GM18507 (cell line): ENCODE measurements at regions not wholly inside any gene's neighbourhood (a gene's known extent, or its start where the extent isn't known, plus 50 kb on each side); places are given as distances from the start of the nearest gene placed in this dataset.
"Not testable (repeated sequence)": the region's sequence is repeated elsewhere in the genome, so short reads cannot be mapped to it uniquely, and the experiment has no call there.

Source experiments
- DNase-seq: peaks from one replicate; pipeline ENCODE4 v3.0.0; 2011; ENCODE audit warnings: low read depth; ENCODE audit not compliant: insufficient read length; ENCODE audit errors: extremely low spot score
- FAIRE-seq: peaks from 2 replicates; lab custom pipeline; 2011; peaks lifted over from hg19 to GRCh38; lab: Jason Lieb, UNC

DNA sequence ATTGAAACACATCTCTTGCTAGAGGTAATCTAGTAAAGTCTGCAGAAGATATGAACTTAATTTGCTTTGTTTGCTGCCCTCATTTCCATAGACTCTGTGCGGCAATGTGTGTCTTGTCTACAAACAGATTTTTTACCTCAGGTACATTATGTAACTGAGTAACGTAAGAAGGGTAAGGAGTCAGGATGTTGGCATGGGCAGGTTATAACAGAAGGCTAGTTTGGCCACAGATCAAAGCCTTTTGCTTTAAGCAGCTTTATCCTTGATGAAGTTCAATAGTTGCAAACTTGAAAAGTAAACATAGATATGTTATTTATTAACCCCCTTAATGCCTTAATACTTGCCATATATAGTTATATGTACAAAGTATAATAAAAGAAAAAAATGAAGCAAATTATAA, 391.6 kb upstream of the FKBP1C start:
- FAIRE-seq (no peak), DNase-seq (no peak)

DNA sequence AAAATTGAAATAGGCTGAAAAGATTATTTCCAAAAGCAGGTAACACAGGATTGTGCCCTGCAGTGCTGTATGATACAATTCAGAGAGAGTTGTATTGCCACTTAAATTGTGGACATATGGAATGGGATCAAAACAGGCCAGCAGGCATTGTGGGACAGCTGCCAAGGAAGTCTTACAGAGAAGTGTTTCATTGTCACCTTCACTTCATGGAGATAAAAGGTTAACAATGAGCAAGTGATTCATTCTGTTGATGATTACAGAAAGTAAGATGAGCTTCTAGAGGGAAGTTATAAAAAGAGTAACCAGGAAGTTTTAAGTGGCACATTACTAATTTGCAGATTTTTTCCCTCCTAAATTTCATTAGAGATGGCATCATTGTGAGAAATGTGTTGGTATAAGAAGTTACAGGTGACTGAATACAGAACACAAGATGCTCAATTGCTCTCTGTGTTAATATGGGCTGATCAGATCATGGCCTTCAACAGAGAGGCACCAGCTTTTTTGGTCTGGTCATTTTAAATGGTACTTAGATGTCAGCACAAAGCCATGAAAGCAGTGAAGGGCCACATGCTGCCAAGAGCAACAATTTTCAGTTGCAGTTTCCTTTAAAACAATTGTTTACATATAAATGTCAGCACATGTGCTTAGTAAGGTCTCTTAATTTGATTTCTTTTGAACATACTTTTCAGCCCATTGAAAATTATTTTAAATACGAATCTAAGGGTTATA, 402.5 kb upstream of the FKBP1C start:
- DNase-seq = no peak
- no peak for FAIRE-seq

- no peak for DNase-seq
- no peak for FAIRE-seq
Measured at GRCh38 chr6:62805431-62805830, 405.8 kb upstream of the FKBP1C start.

GRCh38 chr6:62803094-62803493, 408.2 kb upstream of the FKBP1C start:
- FAIRE-seq (no peak), DNase-seq (no peak)

GRCh38 chr6:62797190-62797589, 414.1 kb upstream of the FKBP1C start:
- no peak for DNase-seq
- no peak for FAIRE-seq

- DNase-seq = no peak
- FAIRE-seq = no peak
Measured at GRCh38 chr6:62775427-62776022, 435.7 kb upstream of the FKBP1C start.

DNA sequence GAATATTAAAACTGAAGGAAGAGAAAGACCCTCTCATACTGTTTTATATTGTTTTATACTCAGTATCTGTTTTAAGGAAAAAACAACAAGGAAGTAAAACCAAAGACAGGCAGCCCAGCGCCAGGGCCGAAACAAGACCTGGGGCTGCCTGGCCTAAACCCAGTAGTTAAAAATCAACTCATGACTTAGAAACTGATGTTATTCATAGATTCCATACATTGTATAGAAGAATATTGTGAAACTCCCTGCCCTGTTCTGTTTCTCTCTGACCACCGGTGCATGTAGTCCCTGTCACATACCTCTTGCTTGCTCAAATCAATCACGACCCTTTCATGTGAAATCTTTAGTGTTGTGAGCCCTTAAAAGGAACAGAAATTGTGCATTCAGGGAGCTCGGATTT, 445.1 kb upstream of the FKBP1C start:
- not testable (repeated sequence) for DNase-seq
- peak; percentile 73 for FAIRE-seq

DNA sequence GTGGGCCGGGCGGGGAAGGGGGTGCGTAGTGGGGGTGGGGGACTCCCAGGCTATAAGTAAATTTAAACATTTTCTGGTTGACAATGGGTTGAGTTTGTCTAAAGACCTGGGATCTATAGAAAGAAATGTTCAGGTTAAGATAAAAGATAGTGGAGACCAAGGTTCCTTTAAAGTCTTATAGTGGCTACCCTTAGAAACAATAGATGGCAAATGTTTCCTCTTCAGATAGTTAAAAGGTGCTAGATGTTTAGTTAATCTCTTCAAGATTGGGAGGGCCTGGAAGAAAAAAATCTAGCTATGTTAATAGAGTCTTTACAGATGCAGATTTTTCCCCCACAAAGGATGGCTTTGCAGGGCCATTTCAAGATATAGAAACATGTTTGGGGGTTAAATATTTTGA, 446.4 kb upstream of the FKBP1C start:
- no peak for FAIRE-seq

DNA sequence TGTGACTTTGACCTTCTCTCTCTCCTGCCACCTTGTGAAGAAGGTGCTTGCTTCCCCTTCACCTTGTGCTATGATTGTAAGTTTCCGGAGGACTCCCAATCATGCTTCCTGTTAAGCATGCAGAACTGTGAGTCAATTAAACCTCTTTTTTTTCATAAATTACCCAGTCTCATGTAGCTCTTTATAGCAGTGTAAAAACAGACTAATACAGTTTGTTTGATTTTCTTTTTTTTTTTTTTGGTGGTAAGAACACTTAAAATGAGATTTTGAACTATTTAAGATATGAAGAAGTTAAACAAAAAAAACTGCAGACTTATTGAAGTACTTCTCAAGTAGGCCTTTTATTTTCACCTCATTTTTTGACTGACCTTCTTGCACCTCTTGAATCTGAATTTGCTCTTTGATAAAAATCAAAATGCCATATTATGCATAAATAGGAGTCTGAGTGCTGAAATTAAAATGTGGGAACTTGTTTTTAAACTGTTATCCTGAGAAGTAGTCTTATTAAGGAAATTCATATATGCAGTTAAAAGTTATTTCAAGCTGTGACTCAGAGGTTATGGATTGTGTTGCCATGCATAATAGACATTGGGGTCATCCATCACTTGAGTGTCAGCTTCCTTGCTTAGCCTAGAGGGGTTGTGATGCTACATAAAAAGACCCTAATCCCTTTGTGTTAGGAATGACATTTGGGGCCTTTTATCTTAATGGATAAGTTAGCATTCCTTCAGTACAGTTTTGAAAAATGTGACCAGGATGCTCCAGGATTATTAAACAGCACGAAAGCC, 447.9 kb upstream of the FKBP1C start:
- no peak for FAIRE-seq
- no peak for DNase-seq

More for the DNA sequence above, 446.4 kb upstream of the FKBP1C start:
- DNase-seq = no peak

DNA sequence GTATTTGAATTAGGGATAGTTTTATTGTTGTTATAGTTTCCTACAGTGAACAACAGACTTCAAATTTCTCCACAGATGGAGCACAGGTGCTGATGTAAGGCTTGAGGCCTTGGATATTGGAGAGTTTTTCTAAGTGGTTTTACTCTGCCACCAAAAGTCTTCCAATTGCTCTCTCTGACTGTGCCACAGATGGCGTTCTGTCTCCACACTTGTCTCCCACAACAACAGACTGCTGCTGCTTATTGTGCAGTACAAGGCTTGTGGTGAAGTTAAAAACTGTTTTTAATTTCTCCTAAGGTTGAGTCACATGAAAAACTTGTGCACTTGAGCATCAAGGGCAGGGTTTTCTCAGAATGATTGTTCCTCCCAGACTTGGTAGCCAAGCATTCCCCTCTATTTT, 460.9 kb upstream of the KHDRBS2 start:
- FAIRE-seq (no peak), DNase-seq (no peak)

DNA sequence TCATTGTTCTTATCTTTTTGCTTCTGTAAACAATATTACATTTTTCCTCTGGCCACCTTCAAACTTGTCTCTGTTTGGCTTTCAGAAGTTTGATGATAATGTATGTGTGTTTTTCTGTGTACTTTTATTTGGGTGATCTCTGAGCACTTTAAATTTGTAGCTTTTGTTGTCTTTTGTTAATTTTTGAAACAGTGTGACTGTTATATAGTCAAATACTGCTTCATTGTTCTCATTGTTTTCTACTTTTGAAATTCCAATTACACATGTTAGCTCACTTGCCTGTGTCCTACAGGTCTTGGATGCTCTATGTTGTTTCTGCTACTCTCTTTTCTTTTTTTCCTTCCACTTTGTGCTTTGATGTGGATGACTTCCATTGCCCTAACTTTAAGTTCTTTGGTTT, 460.1 kb upstream of the KHDRBS2 start:
- DNase-seq (no peak), FAIRE-seq (no peak)

- FAIRE-seq (no peak), DNase-seq (no peak)
Measured at GRCh38 chr6:62740596-62740995, 454.6 kb upstream of the KHDRBS2 start.

DNA sequence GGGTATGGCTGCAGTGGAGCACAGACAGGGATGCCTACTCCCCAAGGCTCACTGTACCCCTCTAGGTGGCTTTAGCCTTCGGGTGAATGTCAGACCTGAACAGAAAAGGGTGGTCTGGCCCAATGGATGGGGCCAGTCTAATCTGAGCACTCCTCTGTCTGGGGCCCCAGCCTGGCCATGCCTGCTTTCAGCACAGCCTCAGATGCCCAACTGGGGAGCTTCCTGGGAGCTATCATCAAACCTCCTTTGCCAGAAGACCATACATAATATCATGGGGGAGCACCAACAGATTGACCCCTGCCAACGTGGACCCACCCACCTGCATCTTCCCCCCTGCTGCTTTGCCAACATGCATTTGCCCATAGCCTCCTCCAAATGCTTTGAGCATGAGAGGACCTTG, 454.1 kb upstream of the KHDRBS2 start:
- no peak for FAIRE-seq
- no peak for DNase-seq

DNA sequence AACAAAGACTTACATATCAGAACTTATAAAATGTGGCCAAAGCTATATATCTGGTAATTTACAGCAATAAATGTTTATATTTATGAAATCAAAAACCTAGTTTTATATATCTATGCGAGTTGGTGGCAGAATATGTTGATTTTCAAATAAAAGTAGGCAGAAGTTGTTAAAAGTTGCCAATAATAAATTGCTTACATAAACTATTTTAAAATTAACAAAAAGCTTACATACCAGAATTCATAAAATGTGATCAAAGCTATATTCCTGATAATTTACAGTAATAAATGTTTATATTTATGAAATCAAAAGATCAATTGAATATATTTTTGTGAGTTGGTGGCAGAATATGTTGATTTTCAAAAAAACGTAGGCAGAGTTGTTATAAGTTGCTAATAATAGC, 451.8 kb upstream of the KHDRBS2 start:
- DNase-seq = no peak
- no peak for FAIRE-seq

DNA sequence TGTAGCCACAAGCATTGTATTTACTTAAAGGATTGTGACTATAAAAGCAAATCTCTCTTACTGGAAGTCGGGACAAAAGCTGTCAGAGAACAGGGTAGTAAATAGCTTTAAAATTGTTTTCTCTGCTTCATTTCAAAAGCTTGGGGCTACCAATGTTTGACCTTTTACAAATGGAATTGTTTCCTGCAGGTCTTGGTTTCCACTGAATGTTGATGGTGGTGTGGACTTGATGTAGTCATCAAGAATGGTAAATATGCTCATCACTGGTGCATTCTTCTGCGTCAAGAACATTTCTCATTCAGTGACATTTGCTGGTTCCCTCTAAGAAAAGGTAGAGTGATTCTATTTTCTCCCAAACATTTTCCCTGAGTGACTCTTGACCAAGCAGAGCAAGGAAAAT, 435.4 kb upstream of the KHDRBS2 start:
- FAIRE-seq (no peak), DNase-seq (no peak)

GRCh38 chr6:62716719-62717118, 430.7 kb upstream of the KHDRBS2 start:
- FAIRE-seq (no peak), DNase-seq (no peak)

DNA sequence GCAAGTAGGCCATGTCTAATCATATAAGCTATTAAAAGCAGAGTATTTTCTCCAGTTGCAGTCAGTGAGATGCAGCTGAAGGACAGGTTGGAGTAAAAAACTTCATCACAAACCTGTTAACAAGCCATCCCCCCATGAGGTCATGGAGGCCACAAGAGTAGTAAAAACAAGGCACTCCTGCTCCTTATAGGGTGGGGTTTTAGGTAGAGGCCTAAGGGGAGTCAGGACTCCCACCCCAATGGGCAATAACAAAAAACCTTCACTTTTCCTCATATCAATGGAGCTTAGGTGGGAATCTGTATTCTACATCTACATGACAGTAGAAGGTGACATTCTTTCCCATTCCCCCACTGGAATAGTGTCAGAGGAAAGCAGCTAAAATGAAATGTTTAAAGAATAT, 428.1 kb upstream of the KHDRBS2 start:
- FAIRE-seq (no peak), DNase-seq (no peak)

GRCh38 chr6:62711750-62712149, 425.7 kb upstream of the KHDRBS2 start:
- DNase-seq (no peak), FAIRE-seq (no peak)

DNA sequence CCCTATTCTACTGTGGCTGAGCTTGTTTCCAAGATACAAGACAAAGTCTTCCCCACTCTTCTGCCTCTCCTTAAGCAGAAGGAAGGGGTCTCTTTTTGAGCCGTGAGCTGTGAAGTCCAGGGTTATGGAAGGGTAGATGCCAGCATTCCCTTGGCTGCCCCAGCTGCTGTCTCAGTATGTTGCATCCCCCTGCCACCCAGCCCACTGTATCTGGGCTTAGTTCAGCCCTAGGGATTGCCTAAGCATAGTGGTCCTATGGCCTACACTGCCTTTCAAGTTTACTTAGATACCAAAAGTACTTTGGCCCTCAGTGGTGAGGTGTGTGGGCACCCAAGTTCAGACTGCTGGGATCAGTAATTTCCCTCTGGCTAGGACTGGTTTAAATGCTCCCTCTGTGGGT, 421.9 kb upstream of the KHDRBS2 start:
- DNase-seq (no peak), FAIRE-seq (no peak)

DNA sequence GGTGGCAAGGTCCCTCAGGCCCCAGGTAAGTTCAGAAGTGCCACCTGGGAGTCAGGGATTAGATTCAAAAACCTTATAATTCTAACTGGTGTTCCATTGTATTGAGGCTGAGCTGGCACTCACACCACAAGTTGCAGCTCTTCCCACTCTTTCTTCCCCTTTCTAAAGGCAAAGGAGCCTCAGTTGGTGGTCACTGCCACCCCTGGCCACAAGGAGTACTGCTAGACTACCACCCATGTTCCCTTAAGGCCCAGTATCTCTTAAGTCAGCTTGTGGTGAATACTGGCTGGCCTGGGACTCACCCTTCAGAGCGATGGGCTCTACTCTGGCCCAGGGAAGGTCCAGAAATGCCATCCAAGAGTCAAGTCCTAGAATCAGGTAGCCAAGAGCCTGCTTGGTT, 421.1 kb upstream of the KHDRBS2 start:
- no peak for DNase-seq
- no peak for FAIRE-seq

- FAIRE-seq = no peak
- DNase-seq = no peak
Measured at GRCh38 chr6:62683063-62683462, 397.0 kb upstream of the KHDRBS2 start.
